ENCODE measurements at regions not wholly inside any gene's neighbourhood (a gene's known extent, or its start where the extent isn't known, plus 50 kb on each side); places are given as distances from the start of the nearest gene placed in this dataset.

- no peak for TF ChIP-seq CTCF (IDR thresholded peaks at IDR 0.05 in 2 of 3, conservative IDR thresholded peaks at IDR 0.05 in 1 of 3; ENCODE audit: borderline replicate concordance in 1 of 3, insufficient read depth in 1 of 3, low read depth in 2 of 3, low read length in 2 of 3)
- no peak for TF ChIP-seq EZH2 (IDR thresholded peaks at IDR 0.05)
- TF ChIP-seq TCF7L2 (IDR thresholded peaks at IDR 0.05; ENCODE audit: borderline replicate concordance, extremely low read depth, insufficient read depth, insufficient read length): no peak
- TF ChIP-seq POLR2A (IDR thresholded peaks at IDR 0.05; ENCODE audit: borderline replicate concordance, extremely low read depth, insufficient read depth, insufficient read length): no peak
- no peak for TF ChIP-seq REST (IDR thresholded peaks at IDR 0.05; ENCODE audit: low read depth)
- TF ChIP-seq POLR2AphosphoS5 (IDR thresholded peaks at IDR 0.05; ENCODE audit: low read depth, low read length): no peak
- TF ChIP-seq SP1 (IDR thresholded peaks at IDR 0.05; ENCODE audit: low read depth): no peak
- no peak for TF ChIP-seq YY1 (IDR thresholded peaks at IDR 0.05; ENCODE audit: extremely low read depth, insufficient replicate concordance, low read depth, low read length)
- TF ChIP-seq RAD21 (IDR thresholded peaks at IDR 0.05; ENCODE audit: low read depth): no peak
These were observed 2137.1 kb downstream of the TP53TG3F start for GRCh38 chr16:35596467-35596866.

Measured in HCT116 (cell line).